HCT116 (cell line): ENCODE measurements at regions not wholly inside any gene's neighbourhood (a gene's known extent, or its start where the extent isn't known, plus 50 kb on each side); places are given as distances from the start of the nearest gene placed in this dataset.

ENCODE experiments used
- ATAC-seq: fragments of 200-7000 bp; cut with Tn5 transposase; 2 replicates; pipeline ENCODE4 v1.9.1; 2020; ENCODE audit warnings: mild to moderate bottlenecking, moderate library complexity
- BruUV-seq: library from RNA; stranded (reverse); fragments of 400-500 nt; replicated peaks from 2 replicates; lab custom pipeline; 2021; lab: Mats Ljungman, UMichigan
- CTCF ChIA-PET: fragments of 300-600 bp; sonication (Branson Sonifier 250); formaldehyde crosslinking; loops from one replicate; lab custom pipeline; 2021; ENCODE audit warnings: antibody characterized with exemption; lab: Charles Lee
- POLR2A ChIA-PET: fragments of 300-600, 350-600 bp; sonication (Branson Sonifier 250); formaldehyde crosslinking; loops from one replicate; lab custom pipeline; 2021; ENCODE audit warnings: antibody characterized with exemption; lab: Charles Lee
- RAD21 ChIA-PET, 2 experiments: fragments of 300-600 bp; sonication (Branson Sonifier 250); formaldehyde crosslinking; loops; one replicate each; lab custom pipeline; 2023; ENCODE audit warnings: low total read pairs in 2 of 2; ENCODE audit not compliant: uncharacterized antibody in 2 of 2, unreplicated experiment in 2 of 2, low non-redundant PET in 1 of 2; lab: Charles Lee
- DNase-seq: peaks from one replicate; pipeline ENCODE4 v3.0.0-alpha.2; 2010; ENCODE audit warnings: low read depth, low spot score
- H2AFZ ChIP-seq: fragments of 200-600 bp; shearing (Covaris generic), sonication (generic); 2 replicates; pipeline ENCODE4 v1.6.1; 2017; ENCODE audit warnings: low read depth, mixed run types, mixed read lengths, antibody characterized with exemption, low read length; ENCODE audit not compliant: poor library complexity, severe bottlenecking
- H3K27ac ChIP-seq: 2 replicates; pipeline ENCODE4 v1.5.1; 2012; ENCODE audit warnings: low read depth, low read length
- H3K27me3 ChIP-seq: fragments of 200-600 bp; sonication (generic); 2 replicates; pipeline ENCODE4 v1.6.1; 2016; ENCODE audit warnings: mixed run types, low read length, mixed read lengths; ENCODE audit not compliant: insufficient read depth
- H3K36me3 ChIP-seq, 2 experiments: fragments of 200-500 bp in 1 of 2; fragments of 200-600 bp in 1 of 2; sonication (Bioruptor generic) in 1 of 2; sonication (generic) in 1 of 2; 2 replicates each; pipeline versions ENCODE4 v1.5.1 to v1.6.1; 2014 to 2016; ENCODE audit warnings: low read length in 2 of 2, inconsistent platforms in 1 of 2, mixed read lengths in 1 of 2, mixed run types in 1 of 2; ENCODE audit not compliant: insufficient read depth in 2 of 2, control insufficient read depth in 1 of 2
- H3K4me1 ChIP-seq, 2 experiments: fragments of 200-600 bp in 1 of 2; sonication (generic) in 1 of 2; 2 replicates each; pipeline versions ENCODE4 v1.5.1 to v1.6.1; 2012 to 2017; ENCODE audit warnings: low read length in 2 of 2, inconsistent platforms in 1 of 2, mild to moderate bottlenecking in 1 of 2, mixed read lengths in 1 of 2, mixed run types in 1 of 2, moderate library complexity in 1 of 2; ENCODE audit not compliant: insufficient read depth in 2 of 2, control insufficient read depth in 1 of 2
- H3K4me2 ChIP-seq: fragments of 200-600 bp; sonication (generic); 2 replicates; pipeline ENCODE4 v1.6.1; 2017; ENCODE audit warnings: mixed run types, low read length, mixed read lengths
- H3K4me3 ChIP-seq, 2 experiments: fragments of 200-600 bp in 1 of 2; sonication (generic) in 1 of 2; replicated peaks in 1 of 2; 2 replicates each; pipeline ENCODE4 v1.5.1; 2011 to 2016; ENCODE audit warnings: low read length in 2 of 2, control low read depth in 1 of 2, low read depth in 1 of 2, mild to moderate bottlenecking in 1 of 2, mixed read lengths in 1 of 2, mixed run types in 1 of 2
- H3K79me2 ChIP-seq: fragments of 200-600 bp; sonication (generic); 2 replicates; pipeline ENCODE4 v1.6.1; 2017; ENCODE audit warnings: mild to moderate bottlenecking, mixed run types, low read length, moderate library complexity, mixed read lengths; ENCODE audit not compliant: insufficient read depth
- H3K9ac ChIP-seq: fragments of 200-600 bp; sonication (generic); 2 replicates; pipeline ENCODE4 v1.6.1; 2016; ENCODE audit warnings: low read length, mixed read lengths
- H3K9me2 ChIP-seq: fragments of 200-600 bp; sonication (generic), shearing (Covaris generic); 2 replicates; pipeline ENCODE4 v1.6.1; 2017; ENCODE audit warnings: mixed run types, mild to moderate bottlenecking, moderate library complexity; ENCODE audit not compliant: insufficient read depth
- H3K9me3 ChIP-seq, 2 experiments: fragments of 200-500 bp in 1 of 2; fragments of 200-600 bp in 1 of 2; sonication (Bioruptor generic) in 1 of 2; sonication (generic) in 1 of 2; 2 replicates each; pipeline ENCODE4 v1.6.1; 2014 to 2017; ENCODE audit warnings: low read length in 2 of 2, mixed read lengths in 2 of 2, inconsistent platforms in 1 of 2, low read depth in 1 of 2, mild to moderate bottlenecking in 1 of 2, mixed run types in 1 of 2, moderate library complexity in 1 of 2; ENCODE audit not compliant: control insufficient read depth in 1 of 2, insufficient read depth in 1 of 2
- H4K20me1 ChIP-seq: fragments of 200-600 bp; sonication (generic), shearing (Covaris generic); 2 replicates; pipeline ENCODE4 v1.6.1; 2017; ENCODE audit warnings: mixed run types, mild to moderate bottlenecking, moderate library complexity; ENCODE audit not compliant: insufficient read depth
- CEBPB ChIP-seq: IDR thresholded peaks from 2 replicates; pipeline ENCODE4 v1.6.1; 2012; ENCODE audit warnings: low read depth
- EGR1 ChIP-seq: IDR thresholded peaks from 2 replicates; pipeline ENCODE4 v1.6.1; 2012; ENCODE audit warnings: low read depth
- ELF1 ChIP-seq: IDR thresholded peaks from 2 replicates; pipeline ENCODE4 v1.6.1; 2012; ENCODE audit warnings: low read depth, borderline replicate concordance
- EZH2 ChIP-seq: fragments of 200-600 bp; sonication (generic); IDR thresholded peaks from 2 replicates; pipeline ENCODE4 v1.6.1; 2017; ENCODE audit warnings: antibody characterized with exemption, mixed run types
- EZH2phosphoT487 ChIP-seq: fragments of 200-600 bp; IDR thresholded peaks from 2 replicates; pipeline ENCODE4 v1.6.1; 2018; ENCODE audit warnings: antibody characterized with exemption, borderline replicate concordance
- MAX ChIP-seq: IDR thresholded peaks from 2 replicates; pipeline ENCODE4 v1.6.1; 2012
- SRF ChIP-seq: IDR thresholded peaks from 2 replicates; pipeline ENCODE4 v1.6.1; 2012; ENCODE audit warnings: low read depth
- TCF7L2 ChIP-seq: IDR thresholded peaks from 2 replicates; pipeline ENCODE4 v1.7.0; 2011; ENCODE audit warnings: borderline replicate concordance, inconsistent platforms; ENCODE audit not compliant: insufficient read depth, insufficient read length; ENCODE audit errors: extremely low read depth
- YY1 ChIP-seq: IDR thresholded peaks from 2 replicates; pipeline ENCODE4 v1.6.1; 2011; ENCODE audit warnings: low read length, low read depth, moderate library complexity, mild to moderate bottlenecking; ENCODE audit not compliant: insufficient replicate concordance; ENCODE audit errors: extremely low read depth
- intact Hi-C: fragments of 100-400 bp; cut with micrococcal nuclease; formaldehyde crosslinking; loops from 2 replicates; pipeline ENCODE4 v1.10.0; 2022
- TF ChIP-seq, protein P1 (sequence below): IDR thresholded peaks from 2 replicates; pipeline ENCODE4 v1.6.1; 2011; ENCODE audit warnings: mild to moderate bottlenecking, low read length, moderate library complexity; ENCODE audit not compliant: insufficient replicate concordance; ENCODE audit errors: extremely low read depth
- TF ChIP-seq, protein P2 (sequence below), 3 experiments: fragments of 200-600 bp in 1 of 3; sonication (generic) in 1 of 3; IDR thresholded peaks in 2 of 3; conservative IDR thresholded peaks in 1 of 3; 2 replicates each; pipeline ENCODE4 v1.5.1; 2012 to 2017; ENCODE audit warnings: low read depth in 2 of 3, low read length in 2 of 3, antibody characterized with exemption in 1 of 3, borderline replicate concordance in 1 of 3, control low read depth in 1 of 3, mild to moderate bottlenecking in 1 of 3, mixed read lengths in 1 of 3, mixed run types in 1 of 3, moderate library complexity in 1 of 3; ENCODE audit not compliant: insufficient read depth in 1 of 3

DNA sequence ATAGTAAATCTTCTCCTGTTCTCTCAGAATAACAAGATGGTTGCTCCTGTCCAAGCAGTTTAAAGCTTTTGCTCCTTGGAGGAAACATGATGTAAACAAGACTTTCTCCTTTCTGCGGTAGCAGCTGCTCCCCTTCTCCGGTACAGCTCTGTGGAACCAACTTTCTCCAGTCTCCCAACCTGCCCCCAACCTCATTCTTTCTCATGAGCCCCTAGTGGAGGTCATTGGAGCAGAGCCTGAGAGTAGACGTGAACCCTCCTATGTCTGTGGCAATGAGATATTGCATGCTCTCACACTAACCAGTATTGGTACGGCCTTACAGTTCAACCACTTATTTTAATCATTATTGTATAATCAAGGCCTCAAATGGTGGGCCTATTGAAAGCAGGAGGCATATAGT is 483.8 kb upstream of the CDH10 start (continued):
- no peak for TF ChIP-seq SRF
- TF ChIP-seq, protein P1, sequence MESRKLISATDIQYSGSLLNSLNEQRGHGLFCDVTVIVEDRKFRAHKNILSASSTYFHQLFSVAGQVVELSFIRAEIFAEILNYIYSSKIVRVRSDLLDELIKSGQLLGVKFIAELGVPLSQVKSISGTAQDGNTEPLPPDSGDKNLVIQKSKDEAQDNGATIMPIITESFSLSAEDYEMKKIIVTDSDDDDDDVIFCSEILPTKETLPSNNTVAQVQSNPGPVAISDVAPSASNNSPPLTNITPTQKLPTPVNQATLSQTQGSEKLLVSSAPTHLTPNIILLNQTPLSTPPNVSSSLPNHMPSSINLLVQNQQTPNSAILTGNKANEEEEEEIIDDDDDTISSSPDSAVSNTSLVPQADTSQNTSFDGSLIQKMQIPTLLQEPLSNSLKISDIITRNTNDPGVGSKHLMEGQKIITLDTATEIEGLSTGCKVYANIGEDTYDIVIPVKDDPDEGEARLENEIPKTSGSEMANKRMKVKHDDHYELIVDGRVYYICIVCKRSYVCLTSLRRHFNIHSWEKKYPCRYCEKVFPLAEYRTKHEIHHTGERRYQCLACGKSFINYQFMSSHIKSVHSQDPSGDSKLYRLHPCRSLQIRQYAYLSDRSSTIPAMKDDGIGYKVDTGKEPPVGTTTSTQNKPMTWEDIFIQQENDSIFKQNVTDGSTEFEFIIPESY = no peak
- TF ChIP-seq EGR1 = no peak
- no peak for TF ChIP-seq EZH2phosphoT487
- no peak for TF ChIP-seq EZH2
- TF ChIP-seq CEBPB = no peak
- TF ChIP-seq YY1 = no peak

DNA sequence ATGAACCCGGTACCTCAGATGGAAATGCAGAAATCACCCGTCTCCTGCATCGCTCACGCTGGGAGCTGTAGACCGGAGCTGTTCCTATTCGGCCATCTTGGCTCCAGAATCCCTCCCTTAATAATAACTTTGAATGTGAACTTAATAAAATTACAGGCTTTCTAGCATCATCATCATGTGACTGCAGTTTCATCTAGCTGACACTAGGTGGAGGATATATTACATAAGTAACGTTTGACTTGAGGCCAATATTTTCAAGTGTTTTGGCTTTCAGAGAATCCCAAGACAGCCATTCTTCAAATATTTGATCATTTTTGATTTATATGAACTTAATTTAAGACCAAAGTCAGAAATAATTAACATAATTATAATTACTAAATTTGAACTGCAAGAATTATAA is 474.9 kb upstream of the CDH10 start:
- Histone ChIP-seq H3K4me3 (no peak overlapping the region), H3K9ac (no peak overlapping the region), H3K27me3 (no peaks in the 10 kb centered on the region), H3K4me1 (no peaks in the 10 kb centered on the region), H3K36me3 (no peaks in the 10 kb centered on the region), H4K20me1 (no peaks in the 10 kb centered on the region), H3K4me2 (no peak overlapping the region), H3K9me2 (no peaks in the 10 kb centered on the region), H3K9me3 (no peaks in the 10 kb centered on the region; a peak in 1 of 4 replicates), H3K79me2 (no peaks in the 10 kb centered on the region), H2AFZ (no peak overlapping the region), H3K27ac (no peak overlapping the region)
- intact Hi-C loops = no loop called here
- ATAC-seq (no peak), DNase-seq (no peak)
- RAD21 ChIA-PET = no interaction called here
- TF ChIP-seq, protein P2, sequence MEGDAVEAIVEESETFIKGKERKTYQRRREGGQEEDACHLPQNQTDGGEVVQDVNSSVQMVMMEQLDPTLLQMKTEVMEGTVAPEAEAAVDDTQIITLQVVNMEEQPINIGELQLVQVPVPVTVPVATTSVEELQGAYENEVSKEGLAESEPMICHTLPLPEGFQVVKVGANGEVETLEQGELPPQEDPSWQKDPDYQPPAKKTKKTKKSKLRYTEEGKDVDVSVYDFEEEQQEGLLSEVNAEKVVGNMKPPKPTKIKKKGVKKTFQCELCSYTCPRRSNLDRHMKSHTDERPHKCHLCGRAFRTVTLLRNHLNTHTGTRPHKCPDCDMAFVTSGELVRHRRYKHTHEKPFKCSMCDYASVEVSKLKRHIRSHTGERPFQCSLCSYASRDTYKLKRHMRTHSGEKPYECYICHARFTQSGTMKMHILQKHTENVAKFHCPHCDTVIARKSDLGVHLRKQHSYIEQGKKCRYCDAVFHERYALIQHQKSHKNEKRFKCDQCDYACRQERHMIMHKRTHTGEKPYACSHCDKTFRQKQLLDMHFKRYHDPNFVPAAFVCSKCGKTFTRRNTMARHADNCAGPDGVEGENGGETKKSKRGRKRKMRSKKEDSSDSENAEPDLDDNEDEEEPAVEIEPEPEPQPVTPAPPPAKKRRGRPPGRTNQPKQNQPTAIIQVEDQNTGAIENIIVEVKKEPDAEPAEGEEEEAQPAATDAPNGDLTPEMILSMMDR (IDR thresholded peaks at IDR 0.05 in 2 of 3, conservative IDR thresholded peaks at IDR 0.05 in 1 of 3; ENCODE audit: borderline replicate concordance in 1 of 3, insufficient read depth in 1 of 3, low read depth in 2 of 3, low read length in 2 of 3) = peak in 1 of 3 experiments; percentile 25; a peak in 1 of 6 replicates
- TF ChIP-seq ELF1 (no peak), MAX (no peak), CEBPB (no peak), TCF7L2 (no peak), EZH2phosphoT487 (no peak)
- CTCF ChIA-PET = no interaction called here
- POLR2A ChIA-PET = no interaction called here
- BruUV-seq = no TSS peak
